Left hindlimb (tissue), 1 donor: ENCODE measurements at regions not wholly inside any gene's neighbourhood (a gene's known extent, or its start where the extent isn't known, plus 50 kb on each side); places are given as distances from the start of the nearest gene placed in this dataset.
"Not testable (repeated sequence)": the region's sequence is repeated elsewhere in the genome, so short reads cannot be mapped to it uniquely, and the experiment has no call there.

Experiments used
- DNase-seq: peaks from one replicate; pipeline ENCODE4 v3.0.0-alpha.2; 2018

GRCh38 chr5:157997991-157998504 lies 139.1 kb upstream of the CLINT1 start:
- DNase-seq = no peak

GRCh38 chr5:157994906-157995519 lies 136.1 kb upstream of the CLINT1 start:
- peak; percentile 78 for DNase-seq

- DNase-seq = no peak
Measured at GRCh38 chr5:157993986-157994691, 135.2 kb upstream of the CLINT1 start.

GRCh38 chr5:157993201-157993600 lies 134.3 kb upstream of the CLINT1 start:
- no peak for DNase-seq

- no peak for DNase-seq
Measured at GRCh38 chr5:157990583-157991181, 131.7 kb upstream of the CLINT1 start.

GRCh38 chr5:157989296-157989695 lies 130.4 kb upstream of the CLINT1 start:
- DNase-seq = no peak

- no peak for DNase-seq
Measured at GRCh38 chr5:157987259-157987658, 128.3 kb upstream of the CLINT1 start.

GRCh38 chr5:157986431-157986990 lies 127.6 kb upstream of the CLINT1 start:
- no peak for DNase-seq

- no peak for DNase-seq
Measured at GRCh38 chr5:157984611-157985010, 125.7 kb upstream of the CLINT1 start.

- DNase-seq = no peak
Measured at GRCh38 chr5:157983906-157984551, 125.1 kb upstream of the CLINT1 start.

- no peak for DNase-seq
Measured at GRCh38 chr5:157978061-157978460, 119.1 kb upstream of the CLINT1 start.

- DNase-seq = no peak
Measured at GRCh38 chr5:157976429-157976828, 117.5 kb upstream of the CLINT1 start.

GRCh38 chr5:157972579-157972978 lies 113.6 kb upstream of the CLINT1 start:
- DNase-seq = no peak

GRCh38 chr5:157971571-157972216 lies 112.7 kb upstream of the CLINT1 start:
- DNase-seq = peak; percentile 80

GRCh38 chr5:157968570-157968969 lies 109.6 kb upstream of the CLINT1 start:
- DNase-seq = not testable (repeated sequence)

GRCh38 chr5:157965989-157966388 lies 107.0 kb upstream of the CLINT1 start:
- no peak for DNase-seq

GRCh38 chr5:157965040-157965678 lies 106.2 kb upstream of the CLINT1 start:
- no peak for DNase-seq

GRCh38 chr5:157963761-157964160 lies 104.8 kb upstream of the CLINT1 start:
- no peak for DNase-seq

- no peak for DNase-seq
Measured at GRCh38 chr5:157963244-157963643, 104.3 kb upstream of the CLINT1 start.

GRCh38 chr5:157962686-157963085 lies 103.7 kb upstream of the CLINT1 start:
- DNase-seq = not testable (repeated sequence)

- DNase-seq = no peak
Measured at GRCh38 chr5:157961896-157962590, 103.1 kb upstream of the CLINT1 start.
